Right ventricle myocardium superior (tissue), 1 donor: ENCODE measurements at regions not wholly inside any gene's neighbourhood (a gene's known extent, or its start where the extent isn't known, plus 50 kb on each side); places are given as distances from the start of the nearest gene placed in this dataset.
"Not testable (repeated sequence)": the region's sequence is repeated elsewhere in the genome, so short reads cannot be mapped to it uniquely, and the experiment has no call there.

Experiments
- ATAC-seq: fragments of 200-7000 bp; cut with Tn5 transposase; one replicate; pipeline ENCODE4 v1.9.1; 2020; ENCODE audit warnings: mild to moderate bottlenecking; ENCODE audit not compliant: poor library complexity
- DNase-seq: peaks from one replicate; pipeline ENCODE4 v3.0.0-alpha.2; 2020
- intact Hi-C: fragments of 100-400 bp; cut with DNase I; formaldehyde crosslinking; loops from one replicate; pipeline ENCODE4 v1.11.2; 2022
- donor health status: DM: no; HTN: yes; CAD: no; lungs with severe emphysema.

DNA sequence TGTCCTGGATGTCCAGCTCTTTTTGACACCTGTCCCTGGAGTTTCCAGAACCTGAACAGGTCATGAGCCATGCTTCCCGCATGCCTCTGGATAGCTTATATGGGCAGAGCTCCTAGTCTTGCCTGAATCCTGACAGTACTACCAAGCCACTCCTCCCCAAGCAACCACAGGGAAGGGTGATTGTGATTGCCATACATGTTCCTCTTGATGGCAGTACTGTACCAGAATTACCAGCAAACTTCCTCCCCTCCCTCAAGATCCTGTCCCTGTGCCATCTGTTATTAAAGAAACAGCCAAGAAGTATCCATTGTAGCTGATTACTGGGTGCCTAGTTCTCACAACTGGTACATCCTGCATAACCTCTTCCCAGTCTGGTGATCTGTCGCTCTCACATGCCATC, 264.3 kb upstream of the AGTR2 start:
- DNase-seq (no peak), ATAC-seq (no peak)
- intact Hi-C loops, result no loop called here

DNA sequence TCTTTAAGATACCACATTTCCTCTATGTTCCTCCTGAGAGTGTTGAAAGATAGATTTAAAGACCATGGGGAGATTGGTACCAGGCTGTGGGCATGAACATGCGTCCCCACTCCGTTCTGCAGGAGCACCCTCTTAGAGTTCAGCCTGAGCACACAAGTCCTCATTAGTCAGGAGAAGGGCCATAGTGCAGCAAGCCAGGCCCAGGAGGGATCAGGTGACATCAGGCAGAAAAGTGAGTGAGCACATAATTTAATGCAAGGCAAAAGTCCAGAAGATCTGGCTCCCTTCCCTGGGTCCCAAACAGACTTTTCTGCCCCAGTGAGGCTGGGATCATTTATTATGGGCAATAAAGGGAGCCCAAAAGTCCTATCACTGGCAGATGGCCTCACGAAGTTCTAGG, 263.7 kb upstream of the AGTR2 start:
- no peak for DNase-seq
- intact Hi-C loops, result no loop called here
- ATAC-seq, result no peak

DNA sequence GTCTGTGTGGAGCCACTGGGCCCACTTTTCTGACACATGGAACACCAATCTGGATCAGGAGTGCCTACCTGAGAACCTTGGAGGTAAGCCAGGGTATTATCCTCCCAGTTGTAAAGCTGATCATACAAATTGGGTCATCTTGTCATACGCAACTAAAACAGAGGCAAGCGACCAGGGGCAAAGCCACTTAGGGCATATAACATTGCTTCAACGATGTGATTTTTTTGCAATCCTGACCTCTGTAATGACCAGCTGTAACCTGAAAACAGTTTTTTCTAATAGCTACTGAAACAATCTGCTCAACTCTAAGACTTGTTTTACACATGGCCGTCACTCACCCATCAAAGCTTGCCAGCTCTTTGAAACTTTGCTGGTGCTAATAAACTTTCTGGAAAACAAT, 261.5 kb upstream of the AGTR2 start:
- DNase-seq (no peak), ATAC-seq (no peak)
- intact Hi-C loops, result no loop called here

DNA sequence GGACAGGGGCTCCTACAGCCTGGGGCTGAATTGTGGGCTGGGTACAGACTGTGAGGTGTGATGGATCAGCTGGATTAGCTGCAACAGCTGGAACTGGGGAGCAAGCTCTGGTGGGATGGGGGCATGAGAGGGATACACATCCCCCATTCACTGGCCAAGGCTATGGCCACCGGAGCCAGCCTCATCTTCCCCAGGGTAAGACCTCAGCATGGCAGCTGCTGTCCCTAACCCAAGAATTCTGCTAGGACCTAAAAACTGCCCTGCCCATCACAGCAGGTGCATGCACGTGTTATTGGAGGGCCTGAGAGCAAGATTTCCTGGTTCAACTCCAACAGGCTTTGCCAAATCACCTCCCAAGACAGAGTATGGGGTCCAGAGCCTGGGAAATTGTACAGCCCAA, 258.6 kb upstream of the AGTR2 start:
- intact Hi-C loops, result no loop called here
- DNase-seq (no peak), ATAC-seq (no peak)

DNA sequence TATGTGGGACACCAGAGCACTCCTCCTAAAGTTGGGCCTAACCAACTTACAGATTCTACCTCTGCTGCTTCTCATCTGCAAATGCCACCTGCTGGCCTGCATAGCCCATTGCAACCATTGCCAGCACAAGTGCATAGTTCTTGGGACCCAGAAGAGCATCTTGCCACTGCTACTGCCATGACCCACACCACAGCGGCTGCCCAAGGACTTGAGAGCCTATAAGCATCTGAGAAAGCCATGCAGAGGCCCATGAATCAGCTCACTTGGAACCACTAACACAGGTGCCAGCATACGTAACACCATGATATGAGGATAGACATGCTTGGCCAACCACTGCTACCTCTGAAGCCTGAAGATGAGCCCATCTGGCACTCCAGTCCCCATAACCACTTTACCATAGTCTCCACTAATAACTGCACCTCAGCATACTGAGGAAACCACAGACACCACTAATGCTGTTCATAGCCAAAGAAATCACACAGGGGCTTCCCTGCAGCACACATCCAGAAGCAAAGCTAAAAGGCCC, 258.1 kb upstream of the AGTR2 start:
- ATAC-seq, result no peak
- DNase-seq, result no peak
- intact Hi-C loops, result no loop called here

DNA sequence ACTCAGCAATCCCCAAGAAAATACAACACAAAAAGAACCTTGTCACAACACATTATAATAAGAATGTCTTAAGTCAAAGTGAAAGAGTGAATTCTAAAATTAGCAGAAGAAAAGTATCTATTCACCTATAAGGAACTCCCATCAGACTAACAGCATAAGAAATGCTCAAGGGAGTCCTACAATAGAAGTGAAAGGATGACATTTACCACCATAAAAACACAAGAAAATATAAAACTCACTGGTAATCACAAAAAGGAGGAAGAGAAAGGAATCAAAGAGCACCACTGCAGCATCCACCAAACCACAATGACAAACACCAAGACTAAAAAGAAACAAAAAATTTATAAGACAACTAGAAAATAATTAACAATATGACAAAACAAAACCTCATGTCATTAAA, 257.0 kb upstream of the AGTR2 start:
- ATAC-seq (no peak), DNase-seq (no peak)
- intact Hi-C loops, result no loop called here

DNA sequence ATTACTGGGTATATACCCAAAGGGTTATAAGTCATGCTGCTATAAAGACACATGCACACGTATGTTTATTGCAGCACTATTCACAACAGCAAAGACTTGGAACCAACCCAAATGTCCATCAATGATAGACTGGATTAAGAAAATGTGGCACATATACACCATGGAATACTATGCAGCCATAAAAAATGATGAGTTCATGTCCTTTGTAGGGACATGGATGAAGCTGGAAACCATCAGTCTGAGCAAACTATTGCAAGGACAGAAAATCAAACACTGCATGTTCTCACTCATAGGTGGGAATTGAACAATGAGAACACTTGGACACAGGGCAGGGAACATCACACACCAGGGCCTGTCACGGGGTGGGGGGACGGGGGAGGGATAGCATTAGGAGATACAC, 254.9 kb upstream of the AGTR2 start:
- ATAC-seq, intact Hi-C loops, DNase-seq: not testable (repeated sequence)

DNA sequence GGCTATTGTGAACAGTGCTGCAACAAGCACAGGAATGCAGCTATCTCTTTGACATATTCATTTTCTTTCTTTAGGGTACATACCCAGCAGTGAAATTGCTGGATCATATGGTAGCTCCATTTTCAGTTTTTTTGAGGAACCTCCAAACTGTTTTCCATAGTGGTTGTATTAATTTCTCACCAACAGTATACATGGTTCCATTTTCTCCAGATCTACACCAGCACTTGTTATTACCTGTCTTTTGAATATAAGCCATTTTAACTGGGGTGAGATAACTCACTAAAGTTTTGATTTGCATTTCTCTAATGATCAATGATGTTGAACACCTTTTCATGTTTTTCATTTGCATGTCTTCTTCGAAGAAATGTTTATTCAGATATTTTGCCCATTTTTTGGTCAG, 241.1 kb upstream of the AGTR2 start:
- ATAC-seq (no peak), DNase-seq (no peak)
- intact Hi-C loops, result no loop called here

DNA sequence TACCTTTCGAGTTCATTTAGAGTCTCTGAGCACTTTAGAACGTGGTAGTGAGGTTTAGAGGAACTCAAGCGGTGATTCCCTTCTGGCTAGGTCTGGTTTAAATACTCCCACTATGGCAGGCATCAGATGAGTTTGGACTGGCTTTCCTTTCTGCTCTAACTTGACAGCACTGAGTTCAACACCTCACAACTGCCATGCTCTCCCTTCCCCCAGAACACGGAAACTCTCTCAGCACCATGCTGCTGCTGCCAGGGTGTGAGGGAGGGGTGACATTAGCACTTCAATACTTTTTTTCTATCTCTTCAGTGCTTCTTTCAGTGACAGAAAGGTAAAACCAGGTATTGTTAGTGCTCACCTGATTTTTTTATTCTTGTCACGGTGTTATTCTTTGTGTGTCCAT, 234.5 kb upstream of the AGTR2 start:
- intact Hi-C loops, result no loop called here
- ATAC-seq (no peak), DNase-seq (no peak)

DNA sequence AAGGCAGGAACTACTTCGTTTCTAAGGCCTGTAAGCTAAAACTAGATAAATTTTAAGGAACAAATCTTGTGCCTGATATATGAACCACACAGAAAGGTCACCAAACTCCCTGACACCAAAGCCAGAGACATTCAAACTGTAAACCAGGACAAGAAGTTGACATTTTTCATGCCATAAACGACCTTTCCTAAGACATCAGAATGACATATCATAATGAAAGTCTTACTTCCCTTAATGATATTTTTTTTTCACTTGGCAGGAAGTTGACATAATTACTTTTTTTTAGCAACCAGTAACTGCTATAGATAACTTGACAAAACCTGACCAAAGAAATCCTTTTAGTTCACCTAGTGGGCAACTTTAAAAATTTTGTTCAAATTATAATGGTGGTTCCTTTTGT, 231.5 kb upstream of the AGTR2 start:
- intact Hi-C loops, result no loop called here
- DNase-seq (no peak), ATAC-seq (no peak)

DNA sequence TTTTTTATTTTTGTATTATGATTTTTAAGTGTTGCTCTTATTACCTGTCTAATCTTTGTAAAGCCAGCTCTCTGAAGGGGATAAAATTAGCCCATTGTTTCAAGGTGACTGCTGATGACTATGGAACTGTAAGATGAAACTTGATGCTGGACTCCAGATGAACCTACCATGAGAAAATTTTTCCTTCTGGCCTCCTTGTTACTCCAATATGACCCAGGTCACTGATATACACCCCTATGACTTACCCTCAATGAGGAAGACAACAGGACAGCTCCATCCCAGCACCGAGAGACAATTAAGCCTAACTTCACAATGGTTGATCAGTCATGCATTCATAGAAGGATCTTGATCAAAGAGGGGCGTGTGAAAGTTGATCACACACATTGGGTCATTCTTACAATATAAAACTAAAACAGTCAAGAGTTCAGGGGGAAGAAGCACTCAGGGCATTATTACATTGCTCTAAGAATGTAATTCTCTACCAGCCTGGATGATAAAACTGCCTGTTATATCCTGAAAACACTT, 230.8 kb upstream of the AGTR2 start:
- ATAC-seq (no peak), DNase-seq (no peak)
- intact Hi-C loops, result no loop called here

DNA sequence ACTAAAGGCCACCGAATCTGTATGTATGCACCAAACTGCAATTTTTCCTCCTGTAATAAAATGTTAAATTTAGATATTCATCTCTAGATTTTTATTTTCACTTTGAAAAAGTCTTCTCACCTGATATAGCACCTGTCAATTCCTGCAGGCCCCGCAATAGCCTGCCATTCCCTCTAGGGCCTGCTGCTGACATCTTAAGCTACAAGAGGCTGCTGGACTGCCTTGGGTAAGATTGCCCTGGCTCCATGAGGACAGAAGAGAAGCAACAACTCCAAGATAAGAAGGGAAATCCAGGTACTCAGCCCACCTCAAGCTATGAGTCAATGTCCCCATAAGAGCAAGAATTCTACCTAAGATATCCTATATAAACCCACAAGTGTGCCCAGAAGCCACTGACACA, 230.2 kb upstream of the AGTR2 start:
- ATAC-seq (no peak), DNase-seq (no peak)
- intact Hi-C loops, result no loop called here

DNA sequence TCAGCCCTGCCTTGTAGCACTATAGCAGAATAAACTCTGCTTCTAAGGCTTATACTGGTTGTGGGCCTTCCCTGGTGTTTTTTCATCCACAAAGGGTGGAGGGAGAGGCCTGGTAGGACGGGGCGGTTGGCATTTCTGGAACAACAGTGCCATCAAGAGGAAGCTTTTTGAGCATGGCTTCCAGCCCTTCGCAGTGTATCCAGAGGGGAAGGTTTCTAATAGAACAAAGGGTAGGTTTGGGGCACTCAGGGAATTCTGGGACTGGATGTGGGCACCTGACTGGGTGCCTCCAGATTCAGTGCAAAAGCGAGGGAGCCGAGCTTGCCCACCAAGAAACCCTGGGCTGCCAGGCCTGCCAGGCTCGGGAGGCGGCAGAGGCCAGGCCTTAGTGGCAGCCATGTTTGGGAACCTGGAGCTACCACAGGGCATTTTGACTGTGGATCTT, 229.6 kb upstream of the AGTR2 start:
- ATAC-seq (no peak), DNase-seq (no peak)
- intact Hi-C loops, result no loop called here

DNA sequence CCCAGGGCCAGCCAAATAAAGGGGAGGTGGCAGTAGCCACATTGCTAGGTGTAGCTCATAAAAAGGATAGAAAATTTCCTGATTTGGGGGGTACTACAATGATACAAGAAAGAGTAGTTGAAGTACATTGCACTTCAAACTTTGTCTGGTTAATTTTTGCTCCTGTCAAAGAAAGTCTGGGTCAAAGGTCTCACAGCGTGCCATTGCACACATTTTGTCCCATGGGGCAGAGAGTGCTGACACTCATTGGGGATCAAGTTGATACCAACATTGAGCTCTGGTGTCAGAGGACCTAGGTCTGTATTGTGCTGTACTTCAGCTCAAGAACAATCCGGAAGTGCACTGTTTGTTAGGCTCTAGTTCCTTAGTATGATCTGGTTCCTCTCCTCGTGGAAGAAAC, 229.2 kb upstream of the AGTR2 start:
- DNase-seq (no peak), ATAC-seq (no peak)
- intact Hi-C loops, result no loop called here

DNA sequence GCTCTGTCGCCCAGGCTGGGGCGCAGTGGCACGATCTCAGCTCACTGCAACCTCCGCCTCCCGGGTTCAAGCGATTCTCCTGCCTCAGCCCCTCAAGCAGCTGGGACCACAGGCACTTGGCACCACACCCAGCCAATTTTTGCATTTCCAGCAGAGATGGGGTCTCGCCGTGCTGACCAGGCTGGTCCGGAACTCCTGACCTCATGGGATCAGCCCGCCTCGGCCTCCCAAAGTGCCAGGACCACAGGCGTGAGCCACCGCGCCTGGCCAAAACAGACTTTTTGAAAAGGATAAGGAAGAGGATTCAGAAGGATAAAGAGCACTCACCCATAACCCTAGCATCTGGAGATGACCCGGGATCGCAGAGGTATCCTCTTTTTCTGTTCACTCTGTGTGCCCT, 224.5 kb upstream of the AGTR2 start:
- intact Hi-C loops, result no loop called here
- no peak for ATAC-seq
- DNase-seq, result no peak

DNA sequence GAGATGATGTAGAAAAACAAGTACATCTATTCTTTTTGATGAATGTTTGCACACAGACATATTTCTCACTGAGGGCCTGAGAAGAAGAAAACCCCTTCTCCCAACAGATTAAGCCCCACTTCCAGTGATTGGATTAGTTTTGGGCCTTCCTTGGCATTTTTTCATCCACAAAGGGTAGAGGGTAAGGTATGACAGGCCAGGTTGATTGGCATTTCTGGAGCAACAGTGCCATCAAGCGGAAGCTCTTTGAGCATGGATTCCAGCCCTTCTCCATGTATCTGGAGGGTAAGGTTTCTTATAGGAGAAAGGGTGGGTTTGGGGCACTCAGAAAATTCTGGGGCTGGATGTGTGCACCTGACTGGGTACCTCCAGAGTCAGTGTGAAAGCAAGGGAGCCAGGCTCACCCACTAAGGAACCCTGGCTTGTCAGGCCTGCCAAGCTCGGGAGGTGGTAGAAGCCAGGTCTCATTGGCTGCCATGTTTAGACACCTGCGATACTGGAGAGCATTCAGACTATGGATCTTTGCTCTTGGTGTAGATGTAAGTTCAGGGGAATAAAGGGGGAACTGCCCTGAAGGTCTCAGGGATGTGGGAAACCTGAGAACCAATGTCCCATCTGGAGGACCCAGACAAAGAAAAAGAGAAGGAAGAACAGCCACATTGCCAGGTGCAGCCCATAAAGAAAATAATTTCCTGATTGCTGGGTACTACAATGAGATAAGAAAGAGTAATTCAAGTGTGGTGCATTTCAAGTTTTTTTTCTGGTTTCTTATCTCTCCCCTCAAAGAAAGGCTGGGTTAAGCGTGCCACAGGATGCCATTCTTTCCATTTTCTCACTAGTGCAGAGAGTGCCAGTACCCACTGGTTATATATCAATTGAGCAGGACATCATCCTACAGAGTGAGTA, 222.3 kb upstream of the AGTR2 start:
- DNase-seq (no peak), ATAC-seq (no peak)
- intact Hi-C loops, result no loop called here

DNA sequence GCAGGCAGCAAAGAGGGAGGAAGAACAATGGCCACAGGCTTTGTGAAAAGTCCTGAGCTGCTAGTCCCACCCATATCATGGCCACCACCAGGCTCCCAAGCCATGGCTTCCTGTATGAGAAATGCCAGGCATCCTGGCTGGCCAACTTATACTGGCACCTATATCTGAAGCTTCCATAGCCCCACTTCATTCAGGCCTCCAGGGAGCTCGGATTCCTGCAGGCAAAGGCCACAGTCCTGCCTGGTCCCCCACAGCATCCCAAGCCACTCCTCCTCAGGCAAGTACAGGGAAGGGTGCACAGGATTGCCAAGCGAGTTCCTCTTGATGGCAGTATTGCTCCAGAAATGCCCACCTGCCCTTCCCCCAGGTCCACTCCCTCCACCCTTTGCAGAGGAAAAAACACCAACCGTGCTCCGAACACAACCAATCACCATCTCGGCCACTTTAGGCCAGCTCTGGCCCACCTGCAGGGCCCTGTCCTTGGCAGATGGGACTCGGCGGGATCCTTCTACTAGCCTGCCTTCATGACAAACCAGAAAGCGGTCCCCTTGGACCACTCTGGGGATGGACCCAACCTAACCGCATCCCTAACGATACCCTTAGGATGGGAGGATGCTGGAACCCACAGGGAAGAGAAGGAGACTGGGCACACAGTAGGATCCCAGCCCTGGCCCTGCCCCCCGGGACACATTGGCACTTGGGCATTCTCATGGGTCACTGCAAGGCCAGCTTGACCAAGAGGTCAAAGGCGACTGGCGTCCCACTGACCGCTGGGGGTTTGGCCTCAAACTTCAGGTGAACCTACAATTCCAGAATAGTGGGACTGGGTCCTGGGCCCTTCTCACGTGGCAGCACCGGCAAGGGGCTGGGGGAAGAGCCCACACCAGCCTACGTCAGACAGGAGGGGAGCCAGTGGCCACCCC, 220.4 kb upstream of the AGTR2 start:
- intact Hi-C loops, result no loop called here
- DNase-seq, result no peak

DNA sequence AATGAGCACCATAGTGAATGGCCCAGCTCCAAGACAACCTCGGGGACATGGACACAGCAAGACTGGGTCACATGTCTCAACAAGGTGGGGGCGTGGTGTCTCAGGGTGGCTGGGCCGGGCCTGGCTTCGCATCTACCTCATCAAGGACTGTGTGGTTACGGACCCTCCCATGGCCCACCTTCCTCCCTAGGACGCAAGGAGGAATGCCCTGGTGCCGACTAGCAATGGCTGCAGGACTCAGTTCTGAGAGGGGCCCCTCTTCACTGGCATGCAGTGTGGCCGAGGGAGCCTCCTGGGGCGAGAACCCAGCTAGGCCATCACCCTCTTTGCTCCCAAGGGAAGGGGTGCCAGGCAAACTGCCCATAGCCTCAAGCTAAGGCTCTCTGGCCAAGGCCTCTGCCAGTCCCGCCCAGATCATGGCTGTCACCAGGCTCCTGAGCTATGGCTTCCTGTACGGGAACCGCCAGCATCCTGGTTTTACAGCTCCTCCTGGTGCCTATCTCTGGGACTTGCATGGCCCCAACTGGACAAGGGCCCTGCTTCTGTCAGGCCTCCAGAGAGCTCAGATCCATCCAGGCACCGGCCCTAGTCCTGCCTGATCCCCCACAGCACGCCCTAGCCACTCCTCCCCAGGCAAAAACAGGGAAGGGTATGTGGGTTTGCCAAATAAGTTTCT, 218.0 kb upstream of the AGTR2 start:
- intact Hi-C loops, result no loop called here
- ATAC-seq (no peak), DNase-seq (no peak)

More for the DNA sequence above, 220.4 kb upstream of the AGTR2 start:
- no peak for ATAC-seq
